ENCODE measurements at regions not wholly inside any gene's neighbourhood (a gene's known extent, or its start where the extent isn't known, plus 50 kb on each side); places are given as distances from the start of the nearest gene placed in this dataset.

- DNase-seq (ENCODE audit: low spot score in 2 of 2), result no peak
- H3K36me3 ChIP-seq, result no peaks in the 10 kb centered on the region
- no peak overlapping the region for H3K4me3 ChIP-seq
- no peaks in the 10 kb centered on the region for H3K27me3 ChIP-seq
- H3K9me3 ChIP-seq, result no peaks in the 10 kb centered on the region
- no peaks in the 10 kb centered on the region for H3K4me1 ChIP-seq
- TF ChIP-seq POLR2A (IDR thresholded peaks at IDR 0.05), result no peak
- TF ChIP-seq CTCF (IDR thresholded peaks at IDR 0.05), result no peak
- no peak for TF ChIP-seq POLR2AphosphoS5 (IDR thresholded peaks at IDR 0.05)
- H3K27ac ChIP-seq, result no peak overlapping the region
- intact Hi-C loops (cut with DNase I; ENCODE audit: low total_unique reads), result no loop called here
Measured at GRCh38 chr18:41373612-41374011, 581.4 kb upstream of the PIK3C3 start.

- H3K27ac ChIP-seq, result no peak overlapping the region
- no peaks in the 10 kb centered on the region for H3K36me3 ChIP-seq
- TF ChIP-seq CTCF (IDR thresholded peaks at IDR 0.05) (no peak), POLR2AphosphoS5 (IDR thresholded peaks at IDR 0.05) (no peak), POLR2A (IDR thresholded peaks at IDR 0.05) (no peak)
- no peak overlapping the region for H3K4me3 ChIP-seq
- no peaks in the 10 kb centered on the region for H3K27me3 ChIP-seq
- intact Hi-C loops (cut with DNase I; ENCODE audit: low total_unique reads), result no loop called here
- DNase-seq (ENCODE audit: low spot score in 2 of 2), result no peak
- H3K9me3 ChIP-seq, result no peaks in the 10 kb centered on the region
- no peaks in the 10 kb centered on the region for H3K4me1 ChIP-seq
Measured at GRCh38 chr18:41372046-41372665, 582.9 kb upstream of the PIK3C3 start.

GRCh38 chr18:41371156-41372045 lies 583.6 kb upstream of the PIK3C3 start:
- Histone ChIP-seq H3K4me3 (no peak overlapping the region), H3K27ac (no peak overlapping the region), H3K4me1 (no peaks in the 10 kb centered on the region), H3K27me3 (no peaks in the 10 kb centered on the region), H3K36me3 (no peaks in the 10 kb centered on the region), H3K9me3 (no peaks in the 10 kb centered on the region)
- DNase-seq (ENCODE audit: low spot score in 2 of 2), result no peak
- intact Hi-C loops (cut with DNase I; ENCODE audit: low total_unique reads), result no loop called here
- TF ChIP-seq POLR2AphosphoS5 (IDR thresholded peaks at IDR 0.05) (no peak), POLR2A (IDR thresholded peaks at IDR 0.05) (no peak), CTCF (IDR thresholded peaks at IDR 0.05) (no peak)

GRCh38 chr18:41370740-41371139 lies 584.3 kb upstream of the PIK3C3 start:
- no peaks in the 10 kb centered on the region for H3K27me3 ChIP-seq
- intact Hi-C loops (cut with DNase I; ENCODE audit: low total_unique reads), result no loop called here
- no peaks in the 10 kb centered on the region for H3K4me1 ChIP-seq
- H3K27ac ChIP-seq, result no peak overlapping the region
- no peaks in the 10 kb centered on the region for H3K36me3 ChIP-seq
- TF ChIP-seq POLR2AphosphoS5 (IDR thresholded peaks at IDR 0.05), result no peak
- no peak for DNase-seq (ENCODE audit: low spot score in 2 of 2)
- no peaks in the 10 kb centered on the region for H3K9me3 ChIP-seq
- no peak overlapping the region for H3K4me3 ChIP-seq

GRCh38 chr18:41357708-41358107 lies 597.3 kb upstream of the PIK3C3 start:
- TF ChIP-seq CTCF (IDR thresholded peaks at IDR 0.05) (no peak), POLR2AphosphoS5 (IDR thresholded peaks at IDR 0.05) (no peak)
- no peak for DNase-seq (ENCODE audit: low spot score in 2 of 2)
- Histone ChIP-seq H3K4me1 (no peaks in the 10 kb centered on the region), H3K36me3 (no peaks in the 10 kb centered on the region), H3K27ac (no peak overlapping the region), H3K27me3 (no peaks in the 10 kb centered on the region), H3K4me3 (no peak overlapping the region), H3K9me3 (peaks cover 0 to 13% of the 10 kb centered on the region in 2 donors)
- intact Hi-C loops (cut with DNase I; ENCODE audit: low total_unique reads), result no loop called here
